ENCODE measurements at regions not wholly inside any gene's neighbourhood (a gene's known extent, or its start where the extent isn't known, plus 50 kb on each side); places are given as distances from the start of the nearest gene placed in this dataset.
"Not testable (repeated sequence)": the region's sequence is repeated elsewhere in the genome, so short reads cannot be mapped to it uniquely, and the experiment has no call there.

DNA sequence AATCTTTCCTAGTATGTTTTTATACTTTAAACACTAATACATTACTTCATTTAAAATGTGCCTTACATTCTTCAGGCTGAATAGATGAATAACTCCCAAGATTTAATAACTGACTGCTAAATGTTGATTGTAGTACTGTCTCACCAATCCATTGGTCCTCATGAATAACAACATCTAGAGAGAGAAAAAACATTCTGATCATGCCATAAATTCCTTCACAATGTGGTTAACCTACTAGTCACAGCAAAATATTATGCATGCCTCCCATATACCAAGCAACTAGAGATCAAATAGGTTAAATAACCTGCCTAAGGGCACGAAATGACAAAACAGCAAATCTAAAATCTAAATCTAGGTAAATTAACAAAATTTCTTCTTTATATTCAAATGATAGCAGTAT is 66.2 kb downstream of the SYT15 start:
- DNase-seq (ENCODE audit: low read depth), result not testable (repeated sequence)

DNA sequence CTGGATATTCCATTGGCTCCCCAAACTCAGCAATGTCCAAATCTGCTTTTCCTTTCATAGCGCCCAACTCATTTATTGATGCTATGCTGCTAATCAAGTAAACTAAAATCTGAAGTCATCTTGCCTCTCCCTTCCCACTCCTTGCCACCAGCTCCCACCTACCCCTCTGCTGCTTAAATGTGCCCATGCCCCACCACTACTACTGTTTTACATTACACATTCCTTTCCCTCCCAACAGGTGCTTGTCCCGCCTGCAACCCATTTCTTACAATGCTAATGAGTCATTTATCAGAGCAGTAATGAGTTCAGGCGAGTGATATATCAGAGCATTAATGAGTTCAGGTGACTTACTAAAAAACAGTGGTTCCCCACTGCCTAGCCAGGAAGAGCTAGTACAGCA is 67.2 kb downstream of the SYT15 start:
- DNase-seq (ENCODE audit: low read depth), result not testable (repeated sequence)

DNA sequence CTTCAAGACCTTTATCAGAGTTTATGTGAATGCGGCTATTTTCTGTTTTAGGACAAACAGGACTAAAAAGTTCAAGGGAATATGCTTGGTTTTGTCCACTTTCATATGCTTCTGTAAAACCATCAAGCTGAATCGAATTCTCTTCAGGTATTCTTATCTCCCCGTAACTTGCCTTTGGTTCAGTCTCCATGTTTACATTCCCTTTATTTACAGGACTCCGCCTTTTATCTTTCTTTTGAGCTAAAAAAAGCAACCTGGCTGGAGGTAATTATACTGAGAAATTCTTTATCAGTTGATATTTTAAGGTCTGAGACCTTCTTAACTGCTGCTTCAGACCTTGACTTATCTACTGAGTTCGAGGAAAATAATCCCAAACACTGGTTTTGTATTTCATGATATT is 72.0 kb downstream of the SYT15 start:
- not testable (repeated sequence) for DNase-seq (ENCODE audit: low read depth)

DNA sequence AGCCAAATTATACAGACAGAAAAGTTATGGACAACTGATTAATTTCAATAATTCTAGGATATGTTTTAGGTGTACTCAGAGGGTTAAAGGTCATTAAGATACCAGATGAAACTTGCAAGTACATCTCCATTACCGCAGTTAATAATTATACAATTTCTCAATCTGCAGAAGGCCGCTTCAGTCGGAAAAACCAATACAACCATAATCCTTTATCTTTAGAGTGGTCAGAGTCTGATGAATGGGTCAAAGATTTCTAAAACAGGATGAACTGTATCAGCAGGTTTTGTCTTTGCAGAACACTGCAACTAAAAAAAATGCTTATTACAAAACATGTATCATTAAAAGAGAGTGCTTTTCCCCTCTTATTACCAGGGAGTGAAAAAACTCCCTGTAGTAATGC is 78.5 kb downstream of the SYT15 start:
- DNase-seq (ENCODE audit: low read depth), result not testable (repeated sequence)

DNA sequence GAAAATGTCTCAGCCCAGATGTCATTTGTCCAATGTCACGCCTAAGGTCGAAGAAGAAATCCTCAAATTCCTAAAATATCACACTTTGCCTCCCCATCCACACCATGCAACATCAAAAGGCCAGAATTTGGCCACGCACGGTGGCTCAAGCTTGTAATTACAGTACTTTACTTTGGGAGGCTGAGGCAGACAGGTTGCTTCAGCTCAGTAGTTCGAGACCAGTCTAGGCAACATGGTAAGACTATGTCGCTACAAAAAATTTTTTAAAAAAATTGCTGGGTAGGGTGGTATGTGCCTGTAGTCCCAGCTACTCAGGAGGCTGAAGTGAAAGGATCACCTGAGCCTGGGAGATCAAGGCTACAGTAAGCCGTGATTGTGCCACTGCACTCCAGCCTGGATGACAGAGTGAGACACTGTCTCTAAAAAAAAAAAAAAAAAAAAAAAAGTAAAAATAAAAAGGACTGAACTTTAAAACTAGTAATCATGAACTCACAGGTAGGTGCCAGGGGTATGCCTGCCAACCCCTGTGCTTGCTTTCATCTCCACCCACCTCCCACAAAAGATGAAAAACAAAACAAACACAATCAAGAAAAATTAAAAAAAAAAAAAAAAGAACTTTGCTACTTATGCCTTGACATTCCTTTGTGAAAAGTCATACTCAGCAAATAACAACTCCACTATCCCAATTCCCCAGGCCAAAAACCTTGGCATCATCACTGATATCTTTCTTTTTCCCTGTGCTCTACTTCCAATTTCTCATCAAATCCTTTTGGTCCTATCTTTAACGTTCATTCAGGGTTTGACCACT is 81.3 kb downstream of the SYT15 start:
- DNase-seq (ENCODE audit: low read depth), result not testable (repeated sequence)

DNA sequence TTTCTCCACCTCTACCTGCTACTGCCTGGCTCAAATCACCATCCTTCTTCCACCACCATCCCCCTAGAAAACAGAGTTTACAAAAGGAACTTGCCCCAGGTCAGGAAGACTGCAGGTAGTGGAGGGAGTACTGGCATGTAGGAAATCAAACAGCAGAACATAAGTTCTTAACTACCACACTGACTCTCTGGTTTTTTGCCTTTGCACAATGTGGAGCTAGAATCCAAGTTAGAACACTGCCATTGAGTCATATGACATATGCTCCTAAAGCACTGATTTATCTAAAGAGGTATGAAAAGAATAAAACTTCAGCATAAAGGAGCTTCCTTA is 81.9 kb downstream of the SYT15 start:
- not testable (repeated sequence) for DNase-seq (ENCODE audit: low read depth)

DNA sequence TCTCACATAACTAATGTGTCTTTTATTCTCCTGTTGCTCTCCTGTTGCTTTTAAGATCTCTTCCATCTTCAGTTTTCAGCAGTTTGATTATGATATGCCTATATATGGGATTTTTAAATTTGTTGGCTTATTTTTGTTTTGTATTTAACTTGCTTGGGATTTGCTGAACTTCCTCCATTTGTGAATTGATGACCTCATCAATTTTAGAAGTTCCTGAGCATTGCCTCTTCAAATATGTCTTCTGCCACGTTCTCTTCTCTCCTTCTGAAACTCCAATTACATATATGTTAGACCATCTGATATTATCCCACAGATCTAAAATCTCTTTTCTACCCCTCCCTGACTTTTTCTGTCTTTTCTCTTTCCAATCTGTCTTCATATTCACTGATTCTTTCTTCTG is 86.6 kb downstream of the SYT15 start:
- not testable (repeated sequence) for DNase-seq (ENCODE audit: low read depth)

DNA sequence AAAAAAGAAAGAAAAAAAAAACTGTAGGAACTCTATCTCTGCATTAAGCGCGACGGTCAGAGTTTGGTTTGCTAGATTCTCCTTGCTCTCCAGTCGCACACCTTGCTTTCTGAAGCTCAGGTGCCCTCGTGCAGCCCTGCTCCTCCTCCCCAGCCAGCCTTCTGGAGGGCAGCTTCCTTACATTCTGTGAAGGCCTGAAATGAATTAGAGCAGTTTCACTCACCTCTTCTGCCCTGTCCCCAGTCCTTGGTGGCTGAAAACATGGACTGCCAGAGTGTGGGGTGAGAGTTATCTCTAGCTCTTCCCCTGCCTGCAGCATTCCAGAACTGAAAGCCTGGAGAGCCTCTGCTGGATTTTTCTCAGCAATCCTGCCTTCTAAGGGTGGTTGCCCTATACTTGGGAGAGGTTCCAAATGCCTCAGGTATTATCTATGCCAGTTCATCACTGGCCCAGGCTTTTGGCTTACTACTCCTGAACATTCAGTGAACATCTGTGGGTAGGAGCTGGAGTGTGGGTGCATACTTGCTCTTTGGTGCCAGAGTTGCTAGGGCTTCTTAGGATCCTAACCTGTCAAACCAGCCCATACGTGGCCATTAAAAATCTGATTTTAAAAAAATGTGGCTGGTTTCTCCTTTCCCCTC is 89.5 kb downstream of the SYT15 start:
- DNase-seq (ENCODE audit: low read depth), result not testable (repeated sequence)

DNA sequence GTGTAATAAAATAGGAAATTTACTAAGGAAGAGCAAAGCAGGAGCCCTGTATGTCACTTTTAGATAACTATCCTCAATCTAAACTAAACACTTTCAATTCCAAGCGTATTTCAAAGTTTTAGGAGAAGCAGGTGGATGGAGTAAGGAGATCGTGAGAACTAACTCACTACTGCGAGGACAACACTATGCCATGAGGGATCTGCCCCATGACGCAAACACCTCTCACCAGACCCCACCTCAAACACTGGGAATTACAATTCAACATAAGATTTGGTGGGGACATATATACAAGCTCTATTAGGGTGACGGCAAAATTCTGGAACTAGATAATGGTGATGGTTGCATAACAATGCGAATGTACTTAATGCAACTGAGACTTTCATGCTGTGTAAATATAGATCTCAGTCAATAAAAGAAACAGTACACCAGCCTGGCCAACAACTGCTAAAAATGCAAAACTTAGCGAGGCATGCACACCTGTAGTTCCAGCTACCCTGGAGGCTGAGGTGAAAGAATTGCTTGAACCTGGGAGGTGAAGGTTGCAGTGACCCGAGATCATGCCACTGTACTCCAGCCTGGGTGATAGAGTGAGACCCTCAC is 99.0 kb downstream of the SYT15 start:
- not testable (repeated sequence) for DNase-seq (ENCODE audit: low read depth)

DNA sequence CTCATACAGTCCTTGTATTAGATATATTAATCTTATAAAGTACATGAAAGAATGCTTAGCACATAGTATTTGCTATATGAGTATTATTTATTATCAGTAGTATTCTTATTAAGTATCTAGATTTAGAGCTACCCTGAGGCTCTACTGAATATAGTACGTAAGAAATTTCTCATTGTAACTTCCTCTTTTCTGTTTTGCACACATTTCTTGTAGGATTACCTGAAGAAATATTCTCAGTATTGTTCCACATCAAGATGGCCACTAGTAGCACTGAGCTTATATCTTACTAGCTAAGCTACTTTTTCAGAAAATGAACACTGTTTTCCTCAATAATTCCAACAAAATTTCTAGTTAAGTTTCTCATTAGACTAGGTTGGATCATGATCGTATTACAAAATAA is 112.5 kb downstream of the SYT15 start:
- not testable (repeated sequence) for DNase-seq (ENCODE audit: low read depth)

DNA sequence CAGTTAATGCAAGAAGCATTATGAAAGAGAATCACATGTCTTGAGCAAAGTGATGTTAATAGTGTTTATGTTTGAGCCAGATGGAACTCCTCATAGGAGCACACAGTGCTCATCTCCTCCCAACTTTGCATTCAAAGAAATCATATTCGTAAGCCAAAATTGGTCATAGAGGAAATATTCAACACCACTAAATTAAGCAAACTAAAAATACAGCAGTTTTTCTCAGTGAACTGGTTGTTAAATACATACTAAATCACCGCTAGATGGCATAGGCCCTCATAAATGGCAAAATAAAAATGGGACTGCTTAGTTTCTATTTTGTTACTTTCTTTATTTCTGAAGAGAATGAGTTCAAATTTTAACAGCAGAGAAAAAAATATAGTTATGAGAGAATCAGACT is 114.3 kb downstream of the SYT15 start:
- DNase-seq (ENCODE audit: low read depth), result not testable (repeated sequence)

DNA sequence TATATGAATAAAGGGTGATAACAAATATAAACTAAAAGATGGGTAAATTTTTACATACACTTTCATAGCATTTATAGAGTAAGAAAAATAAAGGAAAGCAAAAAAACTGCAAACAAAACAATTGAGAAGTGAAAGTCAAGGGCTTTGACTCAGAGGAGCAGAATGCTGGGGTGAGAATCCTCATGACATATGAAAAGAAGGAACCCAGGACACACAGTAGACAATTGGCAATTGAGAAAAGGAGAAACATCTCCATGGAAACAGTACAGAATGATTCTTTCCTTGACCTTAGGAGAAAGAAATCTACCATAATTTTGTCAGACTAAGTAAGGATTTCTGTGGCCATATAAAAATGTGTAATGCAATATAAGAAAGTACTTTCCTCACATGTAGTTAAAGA is 138.3 kb downstream of the SYT15 start:
- DNase-seq (ENCODE audit: low read depth), result not testable (repeated sequence)

DNA sequence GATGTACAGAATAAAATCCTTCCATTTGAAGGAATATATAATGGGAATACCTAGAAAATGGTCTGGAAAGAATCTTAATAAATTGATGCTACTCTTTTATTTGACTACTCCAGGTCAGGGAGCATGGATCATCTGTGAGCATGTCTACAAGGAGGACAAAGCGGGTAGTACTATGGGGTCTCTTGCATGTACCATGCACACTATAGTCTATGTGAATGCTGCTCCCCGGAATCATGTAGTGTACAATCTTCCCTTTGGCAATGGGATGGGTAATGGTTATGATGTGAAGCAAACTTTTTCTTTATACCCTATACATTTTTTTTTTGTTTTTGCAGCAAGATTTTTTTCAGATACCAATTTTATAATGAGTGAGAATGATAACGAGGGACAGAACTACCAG is 139.1 kb downstream of the SYT15 start:
- not testable (repeated sequence) for DNase-seq (ENCODE audit: low read depth)

DNA sequence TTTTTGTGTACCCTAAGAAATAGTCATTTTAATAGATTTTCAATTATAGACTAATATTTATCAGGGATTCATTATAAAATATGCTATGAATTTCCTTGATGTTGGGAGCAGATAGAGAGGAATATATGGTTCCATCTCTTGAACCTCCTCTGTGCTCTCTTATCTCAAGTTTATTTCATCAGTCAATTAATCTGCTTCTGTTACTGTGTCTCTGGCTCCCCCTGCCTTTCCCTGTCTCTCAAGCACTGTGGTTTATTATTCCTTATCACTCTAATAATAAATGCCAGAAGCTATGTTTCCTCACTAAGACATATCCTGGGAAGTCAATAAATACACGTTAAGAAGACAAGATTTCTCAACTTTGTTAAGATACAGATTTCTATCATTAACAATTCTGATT is 141.5 kb downstream of the SYT15 start:
- not testable (repeated sequence) for DNase-seq (ENCODE audit: low read depth)

DNA sequence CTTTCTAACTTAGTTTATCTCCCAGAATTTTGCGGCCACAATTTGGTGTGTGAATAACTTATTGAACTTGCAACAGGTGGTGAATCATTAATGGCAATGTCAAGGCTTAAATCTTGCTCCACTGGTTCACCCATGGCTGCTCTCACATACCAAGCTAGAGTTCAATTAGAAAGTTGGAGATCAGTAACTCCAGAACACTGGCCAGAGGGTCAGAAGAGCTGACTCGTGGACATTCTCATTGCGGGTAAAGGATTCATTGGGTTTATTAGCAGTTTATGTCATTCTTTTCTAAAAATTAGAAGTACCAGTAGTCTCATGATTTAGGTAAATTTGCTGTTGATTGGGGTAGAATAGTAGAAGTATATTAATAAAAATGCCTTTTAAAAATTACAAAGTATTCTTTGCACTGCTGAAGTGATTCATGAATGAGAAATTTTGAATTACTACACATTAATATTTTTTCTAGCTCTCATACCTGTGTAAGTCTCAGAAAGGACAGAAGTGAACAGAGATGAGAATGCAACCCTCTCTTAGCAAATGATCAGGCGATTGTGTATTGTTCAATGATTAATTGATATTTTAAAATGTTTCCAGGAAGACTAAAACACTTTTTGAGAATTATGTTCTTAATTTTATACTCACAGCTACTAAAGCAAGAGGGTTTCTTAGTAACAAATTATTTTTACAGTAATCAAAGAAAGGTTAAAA is 142.0 kb downstream of the SYT15 start:
- not testable (repeated sequence) for DNase-seq (ENCODE audit: low read depth)

DNA sequence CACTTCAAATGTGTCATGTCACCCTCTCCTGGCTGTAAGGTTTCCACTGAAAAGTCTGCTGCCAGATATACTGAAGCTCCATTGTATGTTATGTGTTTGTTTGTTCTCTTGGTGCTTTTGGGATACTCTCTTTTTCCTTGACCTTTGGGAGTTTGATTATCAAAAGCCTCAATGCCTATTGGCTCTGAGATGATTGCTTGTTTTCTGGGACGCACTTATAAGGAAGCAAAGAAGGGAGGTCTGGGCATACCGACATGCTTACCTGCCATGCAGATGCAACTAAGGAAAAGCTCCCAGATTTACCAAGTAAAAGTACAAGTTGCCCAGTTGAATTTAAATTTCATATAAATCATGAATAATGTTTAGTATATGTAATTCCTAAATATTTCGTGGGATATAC is 145.3 kb downstream of the SYT15 start:
- DNase-seq (ENCODE audit: low read depth), result not testable (repeated sequence)

DNA sequence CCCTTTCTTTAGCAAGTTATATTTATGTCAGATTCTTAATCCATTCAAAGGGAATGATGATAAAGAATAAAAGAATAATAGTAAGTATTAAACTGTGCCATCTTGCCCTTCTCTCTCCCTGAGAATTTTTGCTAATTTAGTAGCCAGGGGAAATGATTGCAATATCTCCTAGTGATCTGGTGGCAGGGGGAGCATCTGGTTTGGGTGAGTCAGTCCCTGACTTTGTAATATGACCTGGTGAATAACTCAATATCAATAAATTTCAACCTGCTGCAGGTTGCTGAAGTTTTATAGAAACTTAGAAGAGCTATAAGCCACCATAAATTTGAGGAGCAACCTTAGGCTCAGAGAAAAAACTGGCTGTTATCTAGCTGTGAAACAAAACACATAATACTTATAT is 149.4 kb downstream of the SYT15 start:
- not testable (repeated sequence) for DNase-seq (ENCODE audit: low read depth)

DNA sequence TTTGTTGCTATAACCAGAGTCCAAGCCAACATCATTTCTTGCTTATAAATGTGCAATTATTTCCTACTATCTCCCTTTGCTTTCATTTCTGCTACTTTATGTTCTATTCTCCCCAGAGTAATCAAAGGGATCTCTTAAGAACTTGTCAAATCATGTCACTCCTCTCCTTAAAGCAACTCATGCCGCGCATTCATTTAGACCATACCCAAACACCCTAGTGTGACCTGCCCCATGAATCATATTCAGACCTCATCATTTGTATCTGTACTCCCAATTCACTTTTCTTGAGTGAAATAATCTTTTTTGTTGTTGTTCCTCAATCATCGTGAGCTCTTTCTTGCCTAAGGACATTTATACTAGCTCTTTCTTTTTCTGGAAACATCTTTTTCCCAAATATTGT is 151.8 kb downstream of the SYT15 start:
- DNase-seq (ENCODE audit: low read depth), result not testable (repeated sequence)

DNA sequence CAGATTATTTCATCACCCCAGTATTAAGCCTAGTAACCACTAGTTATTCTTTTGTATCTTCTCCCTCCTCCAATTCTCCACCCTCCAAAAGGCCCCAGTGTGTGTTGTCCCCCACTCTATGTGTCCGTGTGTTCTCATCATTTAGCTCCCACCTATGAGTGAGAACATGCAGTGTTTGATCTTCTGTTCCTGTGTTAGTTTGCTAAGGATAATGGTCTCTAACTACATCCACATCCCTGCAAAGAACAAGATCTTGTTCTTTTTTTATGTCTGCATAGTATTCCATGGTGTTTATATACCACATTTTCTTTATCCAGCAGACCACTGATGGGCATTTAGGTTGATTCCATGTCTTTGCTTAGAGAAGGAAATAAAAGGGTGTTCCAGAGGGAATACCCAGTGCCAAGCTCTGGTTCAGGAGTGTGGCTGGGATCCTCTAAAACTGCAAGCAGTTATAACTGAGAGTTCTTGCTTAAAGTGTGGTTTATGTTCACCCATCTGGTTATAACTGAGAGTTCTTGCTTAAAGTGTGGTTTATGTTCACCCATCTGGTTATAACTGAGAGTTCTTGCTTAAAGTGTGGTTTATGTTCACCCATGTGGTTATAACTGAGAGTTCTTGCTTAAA is 154.8 kb downstream of the SYT15 start:
- DNase-seq (ENCODE audit: low read depth), result not testable (repeated sequence)

DNA sequence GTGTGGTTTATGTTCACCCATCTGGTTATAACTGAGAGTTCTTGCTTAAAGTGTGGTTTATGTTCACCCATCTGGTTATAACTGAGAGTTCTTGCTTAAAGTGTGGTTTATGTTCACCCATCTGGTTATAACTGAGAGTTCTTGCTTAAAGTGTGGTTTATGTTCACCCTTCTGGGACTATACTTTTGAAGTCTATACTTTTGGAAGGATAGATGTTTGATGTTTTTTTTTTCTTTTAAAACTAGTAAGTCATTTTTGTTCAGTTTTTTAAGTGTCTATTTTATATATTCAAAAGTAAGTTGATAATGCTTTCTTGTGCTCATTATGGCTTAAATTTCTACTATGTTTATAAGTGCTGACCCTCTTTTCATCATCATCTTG is 155.3 kb downstream of the SYT15 start:
- DNase-seq (ENCODE audit: low read depth), result not testable (repeated sequence)

DNA sequence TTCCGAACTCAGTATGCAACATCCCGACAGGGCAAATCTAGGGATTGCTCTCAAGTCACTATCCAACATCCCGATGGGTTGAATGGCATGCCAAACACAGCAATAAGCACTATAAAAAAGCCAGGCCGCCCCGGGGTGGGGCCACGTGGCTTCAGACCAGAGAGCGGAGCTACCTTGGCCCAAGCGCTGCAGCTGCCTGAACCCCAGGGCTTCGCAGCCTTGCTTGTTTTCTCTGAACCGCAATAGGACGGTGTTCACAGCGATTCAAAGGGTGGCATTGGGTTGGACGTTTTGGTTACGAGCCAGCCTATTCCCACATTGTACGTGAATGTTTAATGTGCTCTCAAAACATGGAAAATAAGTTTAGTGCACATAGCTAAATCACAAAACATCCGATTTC is 161.0 kb downstream of the SYT15 start:
- DNase-seq (ENCODE audit: low read depth), result not testable (repeated sequence)

DNA sequence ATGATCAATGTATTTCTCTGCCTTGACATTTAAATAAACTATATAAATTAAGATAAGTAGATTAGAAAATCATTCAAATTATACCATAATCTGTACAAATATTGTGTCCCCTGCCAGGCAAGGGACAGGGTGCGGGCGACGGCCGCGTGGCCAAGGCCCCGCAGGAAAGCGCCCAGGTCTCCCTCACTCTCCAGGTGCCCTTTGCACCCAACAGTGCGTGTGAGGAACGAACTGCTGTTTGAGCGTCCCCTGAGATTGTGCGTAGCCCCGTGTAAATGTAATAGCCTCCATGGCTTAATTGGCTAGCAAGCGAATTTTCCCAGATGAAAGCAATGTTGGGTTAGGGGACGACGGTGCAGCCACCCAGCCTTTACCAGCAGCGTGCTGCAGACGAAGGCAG is 161.4 kb downstream of the SYT15 start:
- DNase-seq (ENCODE audit: low read depth), result not testable (repeated sequence)

All from stimulated activated CD8-positive, alpha-beta memory T cell treated with anti-CD3 and anti-CD28 coated beads, Interleukin-15, amount 100 ng/mL, for 24 hours (primary cell).